Colon (tissue), 2 donors: ENCODE measurements at regions not wholly inside any gene's neighbourhood (a gene's known extent, or its start where the extent isn't known, plus 50 kb on each side); places are given as distances from the start of the nearest gene placed in this dataset.

Experiments
- FAIRE-seq: peaks from 2 replicates; lab custom pipeline; 2012; peaks lifted over from hg19 to GRCh38; lab: Jason Lieb, UNC
- donor health status: control.
- donor health status: control.

GRCh38 chr2:196249171-196249570 is 77.8 kb upstream of the STK17B start:
- FAIRE-seq: no peak

GRCh38 chr2:196249860-196250259 is 78.5 kb upstream of the STK17B start:
- no peak for FAIRE-seq

- FAIRE-seq: no peak
Measured at GRCh38 chr2:196251132-196251531, 79.8 kb upstream of the STK17B start.

- FAIRE-seq: no peak
Measured at GRCh38 chr2:196252408-196253115, 81.2 kb upstream of the STK17B start.

- FAIRE-seq: no peak
Measured at GRCh38 chr2:196253116-196253480, 81.7 kb upstream of the STK17B start.

- FAIRE-seq: no peak
Measured at GRCh38 chr2:196256585-196256984, 85.2 kb upstream of the STK17B start.

- no peak for FAIRE-seq
Measured at GRCh38 chr2:196257086-196257485, 85.7 kb upstream of the STK17B start.

GRCh38 chr2:196258407-196258806 is 87.0 kb upstream of the STK17B start:
- no peak for FAIRE-seq

GRCh38 chr2:196259507-196260481 is 88.4 kb upstream of the STK17B start:
- no peak for FAIRE-seq

GRCh38 chr2:196260546-196260945 is 89.2 kb upstream of the STK17B start:
- FAIRE-seq: no peak

GRCh38 chr2:196262606-196263005 is 91.2 kb upstream of the STK17B start:
- FAIRE-seq: no peak

- no peak for FAIRE-seq
Measured at GRCh38 chr2:196263181-196263747, 91.9 kb upstream of the STK17B start.

GRCh38 chr2:196266351-196266750 is 95.0 kb upstream of the STK17B start:
- FAIRE-seq: no peak

- FAIRE-seq: peak; percentile 18
Measured at GRCh38 chr2:196266855-196267254, 95.5 kb upstream of the STK17B start.

- FAIRE-seq: no peak
Measured at GRCh38 chr2:196268025-196268424, 96.6 kb upstream of the STK17B start.

- FAIRE-seq: no peak
Measured at GRCh38 chr2:196268538-196269338, 97.4 kb upstream of the STK17B start.

- no peak for FAIRE-seq
Measured at GRCh38 chr2:196271795-196272194, 100.4 kb upstream of the STK17B start.

GRCh38 chr2:196274387-196274809 is 103.0 kb upstream of the STK17B start:
- FAIRE-seq: no peak

GRCh38 chr2:196275646-196276352 is 104.4 kb upstream of the STK17B start:
- no peak for FAIRE-seq

GRCh38 chr2:196276421-196276820 is 105.0 kb upstream of the STK17B start:
- FAIRE-seq: no peak

- FAIRE-seq: peak; percentile 87
Measured at GRCh38 chr2:196277002-196277401, 105.6 kb upstream of the STK17B start.
